ENCODE measurements at regions not wholly inside any gene's neighbourhood (a gene's known extent, or its start where the extent isn't known, plus 50 kb on each side); places are given as distances from the start of the nearest gene placed in this dataset.

- H2AFZ ChIP-seq (ENCODE audit: low read length), result no peak overlapping the region
- no peak overlapping the region for H3K27ac ChIP-seq (ENCODE audit: low read length)
- TF ChIP-seq EZH2phosphoT487 (IDR thresholded peaks at IDR 0.05; ENCODE audit: low read length) (no peak), EZH2 (optimal IDR thresholded peaks at IDR 0.05; ENCODE audit: low read depth, low read length) (no peak), CTCF (IDR thresholded peaks at IDR 0.05; ENCODE audit: low read length) (no peak)
Measured at GRCh38 chr5:61752588-61752987, 420.5 kb downstream of the ZSWIM6 start.

GRCh38 chr5:61754792-61755191 lies 422.7 kb downstream of the ZSWIM6 start:
- Histone ChIP-seq H3K9me3 (replicated peaks; ENCODE audit: insufficient read depth, low read length) (no peaks in the 10 kb centered on the region), H3K4me3 (ENCODE audit: low read length) (no peak overlapping the region), H3K27ac (ENCODE audit: low read length) (no peak overlapping the region), H3K36me3 (replicated peaks; ENCODE audit: insufficient read depth, low read length) (no peaks in the 10 kb centered on the region), H3K4me2 (ENCODE audit: low read depth, low read length) (no peak overlapping the region), H3K9ac (ENCODE audit: low read length) (no peak overlapping the region), H3K27me3 (replicated peaks; ENCODE audit: insufficient read depth, low read length) (no peaks in the 10 kb centered on the region), H2AFZ (ENCODE audit: low read length) (no peak overlapping the region), H3K79me2 (ENCODE audit: low read length) (no peaks in the 10 kb centered on the region), H4K20me1 (ENCODE audit: insufficient read depth, low read length) (no peaks in the 10 kb centered on the region), H3K9me2 (replicated peaks; ENCODE audit: insufficient read depth, low read length) (no peaks in the 10 kb centered on the region), H3K4me1 (ENCODE audit: low read length) (no peaks in the 10 kb centered on the region), H3F3A (ENCODE audit: insufficient read depth, low read length) (no peaks in the 10 kb centered on the region)
- TF ChIP-seq EZH2 (optimal IDR thresholded peaks at IDR 0.05; ENCODE audit: low read depth, low read length), result no peak
- no peak for TF ChIP-seq EZH2phosphoT487 (IDR thresholded peaks at IDR 0.05; ENCODE audit: low read length)
- no peak for TF ChIP-seq CTCF (IDR thresholded peaks at IDR 0.05; ENCODE audit: low read length)
- no peak for DNase-seq

More at GRCh38 chr5:61752588-61752987, 420.5 kb downstream of the ZSWIM6 start:
- Histone ChIP-seq H3K27me3 (replicated peaks; ENCODE audit: insufficient read depth, low read length) (no peaks in the 10 kb centered on the region), H3K4me3 (ENCODE audit: low read length) (no peak overlapping the region), H3K4me2 (ENCODE audit: low read depth, low read length) (no peak overlapping the region), H4K20me1 (ENCODE audit: insufficient read depth, low read length) (no peaks in the 10 kb centered on the region), H3F3A (ENCODE audit: insufficient read depth, low read length) (no peaks in the 10 kb centered on the region), H3K9ac (ENCODE audit: low read length) (no peak overlapping the region), H3K9me3 (replicated peaks; ENCODE audit: insufficient read depth, low read length) (no peaks in the 10 kb centered on the region), H3K36me3 (replicated peaks; ENCODE audit: insufficient read depth, low read length) (no peaks in the 10 kb centered on the region), H3K79me2 (ENCODE audit: low read length) (no peaks in the 10 kb centered on the region), H3K4me1 (ENCODE audit: low read length) (no peaks in the 10 kb centered on the region), H3K9me2 (replicated peaks; ENCODE audit: insufficient read depth, low read length) (no peaks in the 10 kb centered on the region)
- DNase-seq, result no peak

- no peaks in the 10 kb centered on the region for H3F3A ChIP-seq (ENCODE audit: insufficient read depth, low read length)
- H3K4me1 ChIP-seq (ENCODE audit: low read length), result no peaks in the 10 kb centered on the region
- H3K9me2 ChIP-seq (replicated peaks; ENCODE audit: insufficient read depth, low read length), result no peaks in the 10 kb centered on the region
- no peak for TF ChIP-seq EZH2 (optimal IDR thresholded peaks at IDR 0.05; ENCODE audit: low read depth, low read length)
- no peak for TF ChIP-seq EZH2phosphoT487 (IDR thresholded peaks at IDR 0.05; ENCODE audit: low read length)
- TF ChIP-seq CTCF (IDR thresholded peaks at IDR 0.05; ENCODE audit: low read length), result no peak
- DNase-seq, result no peak
- no peak overlapping the region for H3K4me2 ChIP-seq (ENCODE audit: low read depth, low read length)
- no peak overlapping the region for H3K9ac ChIP-seq (ENCODE audit: low read length)
- no peak overlapping the region for H3K27ac ChIP-seq (ENCODE audit: low read length)
- no peaks in the 10 kb centered on the region for H3K79me2 ChIP-seq (ENCODE audit: low read length)
- no peaks in the 10 kb centered on the region for H4K20me1 ChIP-seq (ENCODE audit: insufficient read depth, low read length)
- H3K4me3 ChIP-seq (ENCODE audit: low read length), result no peak overlapping the region
- H3K27me3 ChIP-seq (replicated peaks; ENCODE audit: insufficient read depth, low read length), result no peaks in the 10 kb centered on the region
- no peaks in the 10 kb centered on the region for H3K9me3 ChIP-seq (replicated peaks; ENCODE audit: insufficient read depth, low read length)
- no peaks in the 10 kb centered on the region for H3K36me3 ChIP-seq (replicated peaks; ENCODE audit: insufficient read depth, low read length)
- H2AFZ ChIP-seq (ENCODE audit: low read length), result no peak overlapping the region
Measured at GRCh38 chr5:61755726-61756222, 423.7 kb downstream of the ZSWIM6 start.
